ENCODE measurements at regions not wholly inside any gene's neighbourhood (a gene's known extent, or its start where the extent isn't known, plus 50 kb on each side); places are given as distances from the start of the nearest gene placed in this dataset.
"Not testable (repeated sequence)": the region's sequence is repeated elsewhere in the genome, so short reads cannot be mapped to it uniquely, and the experiment has no call there.

DNA sequence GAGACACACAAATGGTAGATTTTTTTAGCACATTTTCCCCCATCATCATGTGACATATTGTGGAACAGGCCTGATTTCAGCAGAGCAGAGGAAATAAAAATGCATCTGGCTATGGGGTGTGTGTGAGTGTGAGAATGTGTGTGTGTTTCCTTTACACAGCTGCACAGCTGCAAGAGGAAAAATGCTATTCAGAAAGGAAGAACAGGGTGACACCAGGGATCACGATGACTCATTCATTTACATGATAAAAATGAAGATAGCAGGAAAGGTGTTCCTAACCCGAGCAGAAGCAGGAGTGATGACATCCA lies 469.5 kb upstream of the TSHZ3 start:
- DNase-seq: no peak

DNA sequence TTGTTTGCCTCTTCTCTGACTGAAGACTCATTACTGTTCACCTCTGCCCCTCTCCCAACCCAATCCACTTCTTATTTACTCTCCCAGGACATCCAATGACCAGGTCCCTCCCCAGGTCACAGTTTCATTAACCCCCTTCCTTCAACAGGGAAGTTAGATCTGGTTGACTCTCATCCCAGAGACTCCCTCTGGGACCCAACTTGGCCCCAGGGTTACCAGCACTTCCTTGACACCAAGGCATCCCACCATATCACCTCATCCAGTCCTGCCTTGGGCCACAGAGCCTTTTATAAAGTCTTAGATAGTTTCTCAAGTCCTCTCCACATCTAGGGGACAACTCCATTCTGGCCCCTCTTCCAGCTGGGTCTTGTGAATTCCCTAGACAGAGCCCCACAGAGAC lies 470.6 kb upstream of the TSHZ3 start:
- DNase-seq: no peak

DNA sequence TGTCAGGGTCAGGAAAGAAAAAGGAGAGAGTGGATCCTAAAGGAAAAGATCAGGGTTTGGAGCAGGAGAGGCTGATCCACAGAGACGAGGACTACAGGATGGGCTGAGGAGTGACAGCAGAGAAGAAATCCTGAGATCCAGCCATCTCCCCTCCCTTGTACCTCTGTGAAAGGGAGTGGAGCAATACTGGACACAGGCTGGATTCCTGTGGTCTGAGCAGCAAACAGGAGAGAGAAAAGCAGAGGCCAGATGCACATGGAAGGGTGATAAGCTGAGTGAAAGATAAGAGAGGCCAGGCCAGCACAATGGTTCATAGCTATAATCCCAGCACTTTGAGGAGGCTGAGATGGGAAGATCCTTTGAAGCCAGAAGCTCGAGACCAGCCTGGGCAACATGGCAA lies 472.1 kb upstream of the TSHZ3 start:
- DNase-seq: no peak

DNA sequence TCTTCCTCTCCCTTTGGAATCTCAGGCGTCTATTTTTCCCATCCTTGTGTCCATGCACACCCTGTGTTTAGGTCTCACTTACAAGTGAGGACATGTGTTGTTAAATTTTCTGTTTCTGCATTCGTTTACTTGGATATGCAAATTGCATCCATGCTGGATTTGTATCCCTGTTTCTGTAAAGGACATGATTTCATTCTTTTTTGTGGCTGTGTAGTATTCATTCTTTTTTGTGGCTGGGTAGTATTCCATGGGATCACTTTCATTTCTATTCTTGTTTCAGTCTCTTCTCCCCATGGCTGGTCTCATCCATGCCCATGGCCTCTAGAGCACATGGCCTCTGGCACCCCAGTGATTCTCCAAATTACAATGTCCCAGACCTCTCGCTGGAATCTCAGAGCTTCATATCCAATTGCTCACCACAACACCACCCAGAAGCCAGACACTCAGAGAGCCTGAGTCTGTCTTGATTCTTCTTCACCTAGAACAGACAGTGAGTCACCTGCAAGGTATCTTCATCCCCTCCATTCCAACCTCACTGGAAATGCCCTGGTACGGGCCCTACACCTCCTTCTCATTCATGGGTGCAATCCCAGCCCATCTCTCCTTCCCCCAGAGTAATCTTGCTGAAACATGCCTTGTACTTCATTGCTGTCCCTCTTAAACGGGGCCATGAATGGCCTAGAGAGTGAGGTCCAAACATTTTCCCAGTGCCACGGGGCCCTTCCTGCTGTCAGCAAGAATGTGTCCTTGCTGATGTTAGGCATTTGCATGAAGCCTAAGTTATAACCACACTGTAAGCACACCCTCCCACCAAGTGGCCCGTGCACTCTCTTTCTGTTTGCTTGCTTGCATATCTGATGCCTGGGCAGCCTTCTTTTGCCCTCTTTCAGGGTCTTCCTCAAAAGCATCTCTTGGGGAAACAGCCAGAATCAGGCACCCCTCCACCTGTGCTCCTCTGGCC lies 476.2 kb upstream of the TSHZ3 start:
- DNase-seq: no peak

DNA sequence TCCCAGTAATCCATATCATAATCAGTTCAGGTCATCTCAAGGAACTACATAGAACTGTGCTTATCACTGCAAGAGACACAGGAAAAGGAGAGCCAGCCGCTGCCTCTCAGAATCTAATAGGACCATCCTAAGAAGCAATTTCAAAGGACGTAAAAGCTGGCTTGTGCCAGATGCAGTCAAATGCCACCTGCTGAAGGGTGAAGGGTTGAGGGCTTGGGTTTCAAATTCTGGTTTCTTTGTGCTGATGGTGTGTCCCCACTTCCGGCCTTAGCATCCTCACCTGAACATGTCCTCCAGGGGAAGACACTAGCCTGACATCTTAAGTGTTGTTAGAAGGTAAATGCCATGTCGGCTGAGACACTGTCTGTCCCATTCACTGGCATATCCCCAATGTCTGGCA lies 477.1 kb upstream of the TSHZ3 start:
- DNase-seq: no peak

DNA sequence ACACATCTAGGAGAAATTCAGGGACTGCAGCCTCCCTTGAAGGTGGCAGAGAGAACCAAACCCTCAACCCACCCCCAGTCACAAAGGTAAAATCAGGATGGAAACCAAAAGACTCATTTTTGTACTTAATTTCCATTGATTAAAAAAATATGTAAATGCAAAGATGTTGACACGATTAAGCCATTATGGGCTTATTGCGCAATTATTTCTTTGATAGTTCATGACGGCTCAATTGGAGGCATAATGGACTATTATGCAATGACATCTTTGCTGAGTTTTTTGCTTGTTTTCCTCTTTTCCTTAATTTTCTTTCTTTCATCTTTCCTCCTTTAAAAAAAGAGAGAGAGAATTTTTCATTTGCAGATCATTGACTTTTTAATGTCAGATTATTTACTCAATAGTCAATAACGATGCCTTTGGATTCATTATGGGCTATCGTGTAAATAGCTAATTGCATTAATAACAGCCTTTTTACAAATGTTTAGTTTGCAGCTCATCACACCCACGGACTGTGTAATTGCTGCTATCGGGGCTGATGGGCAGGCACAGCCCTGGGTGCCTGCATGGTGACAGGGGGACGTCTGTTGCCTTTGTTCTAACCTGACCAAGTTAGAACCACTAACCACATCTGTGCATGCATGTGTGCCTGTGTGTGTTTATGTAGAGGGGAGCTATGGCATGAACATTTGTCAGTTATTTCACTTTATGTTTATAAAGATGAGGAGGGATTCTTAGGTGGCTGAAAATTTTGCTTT lies 482.4 kb upstream of the TSHZ3 start:
- DNase-seq: no peak

DNA sequence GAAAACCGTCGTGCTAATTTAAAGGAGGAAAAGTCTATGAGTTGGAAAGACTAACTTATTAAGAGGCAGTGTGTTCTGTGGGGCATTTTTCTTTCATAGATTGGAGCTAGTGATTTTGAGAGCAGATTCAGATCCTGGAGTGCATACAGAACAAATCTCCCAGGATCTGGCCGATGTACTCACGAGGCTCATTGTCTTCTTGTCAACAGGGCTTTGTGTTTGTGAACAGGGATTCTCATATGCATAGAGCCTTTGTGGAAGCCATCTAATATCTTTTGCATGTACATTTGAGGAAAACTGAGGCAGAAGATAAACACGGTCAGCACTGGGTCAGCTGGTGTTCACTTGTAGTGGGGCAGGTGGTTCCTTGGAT lies 482.9 kb upstream of the TSHZ3 start:
- no peak for DNase-seq

DNA sequence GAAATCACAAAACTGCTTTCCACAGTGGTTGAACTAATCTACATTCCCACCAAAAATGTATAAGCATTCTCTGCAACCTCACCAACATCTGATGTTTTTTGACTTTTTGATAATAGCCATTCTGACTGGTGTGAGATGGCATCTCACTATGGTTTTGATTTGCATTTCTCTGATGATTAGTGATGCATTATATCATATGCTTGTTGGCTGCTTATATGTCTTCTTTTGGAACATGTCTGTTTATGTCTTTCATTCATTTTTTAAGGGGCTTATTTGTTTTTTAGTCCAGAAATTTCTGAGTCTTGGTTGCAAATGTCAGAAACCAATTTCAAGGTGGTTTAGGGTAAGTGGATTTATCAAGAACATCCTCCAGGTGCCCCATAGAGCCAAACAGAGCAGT lies 484.8 kb upstream of the TSHZ3 start:
- no peak for DNase-seq

DNA sequence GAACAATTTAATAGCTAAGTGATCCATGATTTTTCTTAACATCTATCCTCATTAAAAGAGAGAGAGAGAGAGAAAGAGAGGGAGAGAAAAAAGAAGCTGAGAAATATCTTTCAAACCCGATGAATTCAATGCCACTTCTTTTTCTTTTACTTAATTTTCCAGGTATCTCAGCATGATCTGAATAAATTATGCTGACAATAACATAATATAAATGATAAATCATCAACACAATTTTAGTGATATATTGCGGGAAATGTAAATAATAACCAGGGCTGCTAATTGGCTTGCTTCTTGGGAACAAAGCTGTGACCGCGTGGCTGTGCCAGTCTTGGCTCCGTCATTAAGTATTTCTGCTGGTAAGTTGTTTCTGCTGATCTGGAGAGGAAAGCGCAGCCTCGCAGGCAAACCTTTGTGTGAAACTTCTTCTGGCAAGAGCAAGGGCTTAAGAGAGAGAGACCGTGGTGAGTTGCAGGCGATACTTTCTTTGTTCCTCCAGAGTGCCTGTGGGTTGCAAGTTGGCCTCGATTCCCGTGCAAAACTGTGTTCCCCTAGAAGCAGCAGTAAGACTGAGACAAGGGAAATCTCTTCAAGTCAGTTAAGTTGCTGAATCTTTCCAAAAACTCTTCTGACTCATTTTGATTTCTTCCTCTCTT lies 489.1 kb upstream of the TSHZ3 start:
- DNase-seq: no peak

DNA sequence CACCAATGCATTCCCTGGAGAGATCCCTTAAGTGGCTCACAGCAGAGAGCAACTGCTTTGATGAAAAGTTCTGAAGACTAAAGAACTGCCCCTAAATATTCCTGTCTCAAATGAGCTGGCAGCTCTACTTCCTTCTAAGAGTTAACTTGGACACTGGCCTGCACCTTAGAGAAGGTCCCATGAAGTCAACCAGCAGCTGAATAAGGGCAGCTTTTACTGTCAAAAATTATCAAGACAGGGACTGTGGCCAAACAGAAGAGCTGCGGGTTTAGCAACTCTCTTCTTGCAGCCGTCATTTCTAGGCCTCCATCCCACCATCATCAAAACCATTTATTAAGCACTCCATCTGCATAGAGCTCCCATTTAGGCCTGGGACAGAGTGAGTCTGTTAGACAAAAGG lies 491.1 kb upstream of the TSHZ3 start:
- no peak for DNase-seq

DNA sequence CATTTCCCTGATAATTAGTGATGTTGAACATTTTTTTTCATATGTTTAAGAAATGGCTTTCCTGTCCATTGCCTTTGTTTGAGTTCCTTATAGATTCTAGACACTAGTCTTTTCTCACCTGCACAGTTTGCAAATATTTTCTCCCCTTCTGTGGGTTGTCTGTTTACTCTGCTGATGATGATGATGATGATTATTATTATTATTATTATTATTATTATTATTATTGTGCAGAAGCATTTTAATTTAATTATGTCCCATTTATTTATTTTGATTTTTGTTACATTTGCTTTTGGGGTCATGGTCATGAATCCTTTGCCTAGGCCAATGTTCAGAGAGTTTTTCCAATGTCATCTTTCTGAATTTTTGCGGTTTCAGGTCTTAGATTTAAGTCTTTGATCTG lies 492.5 kb upstream of the TSHZ3 start:
- DNase-seq: no peak

DNA sequence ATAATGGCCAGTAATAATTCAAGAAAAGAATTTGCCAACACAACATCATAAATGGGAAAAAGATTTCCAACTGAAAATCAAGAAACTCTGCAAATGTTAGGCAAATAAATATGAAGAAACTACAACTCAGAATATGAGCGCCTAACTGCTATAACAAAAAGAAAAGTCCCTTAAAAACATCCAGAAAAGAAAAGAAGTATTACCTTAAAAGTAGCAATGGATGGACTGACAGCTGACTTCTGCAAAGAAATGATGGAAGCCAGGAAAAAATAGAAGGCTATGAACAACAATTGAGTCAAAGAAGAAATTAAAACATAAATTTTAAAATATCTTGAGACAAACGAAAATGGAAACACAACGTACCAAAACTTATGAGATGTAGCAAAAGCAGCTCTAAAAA lies 482.3 kb upstream of the ZNF507 start:
- no peak for DNase-seq

DNA sequence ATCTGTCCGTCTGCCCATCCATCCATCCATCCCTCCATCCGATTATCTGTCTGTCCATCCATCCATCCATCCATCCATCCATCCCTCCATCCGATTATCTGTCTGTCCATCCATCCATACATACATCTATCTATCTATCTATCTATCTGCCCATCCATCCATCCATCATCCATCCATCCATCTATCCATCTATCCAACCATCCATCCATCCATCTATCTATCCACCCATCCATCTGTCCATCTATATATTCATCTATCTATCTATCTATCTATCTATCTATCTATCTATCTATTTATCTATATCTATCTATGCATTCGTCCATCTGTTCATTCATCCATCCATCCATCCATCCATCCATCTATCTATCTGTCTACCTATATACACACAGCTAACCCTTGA lies 471.1 kb upstream of the ZNF507 start:
- DNase-seq: no peak

DNA sequence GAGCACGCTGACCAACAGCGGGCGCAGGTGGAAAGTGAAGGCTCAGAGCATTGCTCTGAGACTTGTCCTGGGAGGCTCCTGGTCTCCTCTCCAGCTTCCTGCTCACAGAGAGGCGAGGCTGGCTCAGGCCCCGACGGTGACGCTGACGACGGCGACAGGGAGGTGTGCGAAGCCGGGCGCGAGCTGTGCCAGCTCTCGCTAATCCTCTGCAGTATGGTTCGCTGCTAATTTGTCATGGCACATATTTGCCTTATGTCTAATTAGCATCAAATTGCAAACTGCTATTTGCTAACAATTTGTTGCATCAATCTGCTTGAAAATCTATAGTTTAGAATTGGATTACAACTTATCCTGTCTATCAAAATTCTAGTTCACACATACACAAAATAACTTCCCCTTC lies 469.8 kb upstream of the ZNF507 start:
- no peak for DNase-seq

DNA sequence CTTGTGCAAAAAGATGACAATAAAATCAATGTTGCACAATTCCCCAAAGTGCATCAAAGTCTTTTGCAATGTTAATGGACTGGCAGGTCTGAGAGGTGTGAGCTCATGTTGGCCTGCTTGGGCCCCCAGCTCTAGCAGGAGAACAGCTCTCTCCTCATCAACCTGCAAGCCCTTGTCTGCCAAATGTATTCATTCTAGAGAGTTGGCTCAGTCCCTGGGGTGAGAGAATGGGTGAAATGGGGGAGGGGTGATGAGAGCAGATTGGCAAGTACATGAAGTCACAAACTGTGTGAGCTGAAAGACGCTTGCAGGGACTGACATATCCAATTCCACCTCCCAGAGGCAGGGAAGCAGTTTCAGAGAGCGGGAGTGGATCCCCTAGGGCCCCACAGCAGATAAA lies 465.1 kb upstream of the ZNF507 start:
- no peak for DNase-seq

DNA sequence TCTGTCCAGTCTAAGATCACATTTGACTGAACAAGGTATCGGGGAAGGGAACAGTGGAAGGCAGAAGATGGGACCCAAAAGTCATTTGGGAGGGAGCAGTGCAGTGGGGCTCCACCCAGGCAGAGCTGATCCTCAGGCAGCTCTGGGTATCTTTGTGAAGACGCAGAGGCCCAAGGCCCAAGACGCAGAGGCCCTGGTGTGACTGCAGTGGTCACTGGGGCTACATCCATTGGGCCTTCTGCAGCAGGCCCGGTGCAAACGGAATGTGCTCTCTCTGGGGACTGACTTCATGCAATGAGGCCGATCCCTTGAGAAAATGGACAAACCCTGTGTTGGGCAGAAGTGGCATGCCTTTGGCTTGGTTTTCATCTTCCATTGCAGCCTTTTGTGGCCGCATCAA lies 463.4 kb upstream of the ZNF507 start:
- DNase-seq: no peak

DNA sequence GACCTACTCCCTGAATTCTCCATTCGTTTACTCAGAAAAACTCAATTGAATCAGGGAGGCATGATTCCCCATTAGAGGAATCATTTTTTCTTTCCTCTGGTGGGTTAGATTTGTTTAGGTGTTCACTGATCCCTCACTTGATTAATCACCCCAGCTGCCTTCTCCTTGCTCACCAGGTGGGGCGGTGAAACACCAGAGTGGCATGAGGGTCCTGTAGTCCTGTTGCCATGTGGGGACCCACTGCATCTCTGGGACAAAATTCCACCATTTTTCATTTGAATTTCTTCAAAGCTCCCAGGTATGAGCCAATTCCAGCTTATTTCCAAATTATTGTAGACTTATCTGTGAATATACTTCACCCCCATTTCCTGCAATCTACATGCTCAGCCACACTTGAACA lies 462.7 kb upstream of the ZNF507 start:
- no peak for DNase-seq

DNA sequence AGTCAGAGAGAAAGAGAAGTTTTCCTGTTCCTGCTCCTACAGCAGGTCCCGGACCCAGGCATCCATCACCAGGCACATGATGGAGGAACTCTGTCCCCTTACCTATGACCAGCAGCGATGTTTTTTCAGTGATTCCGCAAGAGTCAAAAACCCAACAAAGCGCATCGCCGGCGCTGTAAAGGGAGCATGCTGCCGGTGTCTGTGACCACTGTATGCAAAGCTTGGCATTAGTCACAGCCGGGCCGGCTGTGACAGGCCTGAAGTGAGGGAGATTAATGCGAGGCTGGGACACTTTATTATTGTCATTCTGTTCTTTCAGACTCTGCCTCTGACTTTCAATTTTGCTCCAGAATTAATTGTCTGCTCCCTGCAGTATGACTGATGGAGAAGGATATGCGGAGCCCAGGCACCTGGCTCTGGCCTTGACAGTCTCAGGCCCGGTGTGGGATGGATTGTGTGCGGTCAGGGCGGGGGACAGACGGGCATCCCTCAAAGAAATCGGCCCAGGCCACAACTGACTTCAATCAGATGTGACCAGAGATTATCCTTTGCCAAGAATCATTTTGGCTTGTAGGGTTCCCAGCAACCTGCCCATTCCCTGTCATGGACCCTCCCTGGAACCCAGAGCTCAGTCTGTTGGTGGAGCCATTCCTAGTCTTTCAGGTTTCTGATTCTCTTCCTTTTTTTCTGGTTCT lies 462.0 kb upstream of the ZNF507 start:
- DNase-seq: no peak

DNA sequence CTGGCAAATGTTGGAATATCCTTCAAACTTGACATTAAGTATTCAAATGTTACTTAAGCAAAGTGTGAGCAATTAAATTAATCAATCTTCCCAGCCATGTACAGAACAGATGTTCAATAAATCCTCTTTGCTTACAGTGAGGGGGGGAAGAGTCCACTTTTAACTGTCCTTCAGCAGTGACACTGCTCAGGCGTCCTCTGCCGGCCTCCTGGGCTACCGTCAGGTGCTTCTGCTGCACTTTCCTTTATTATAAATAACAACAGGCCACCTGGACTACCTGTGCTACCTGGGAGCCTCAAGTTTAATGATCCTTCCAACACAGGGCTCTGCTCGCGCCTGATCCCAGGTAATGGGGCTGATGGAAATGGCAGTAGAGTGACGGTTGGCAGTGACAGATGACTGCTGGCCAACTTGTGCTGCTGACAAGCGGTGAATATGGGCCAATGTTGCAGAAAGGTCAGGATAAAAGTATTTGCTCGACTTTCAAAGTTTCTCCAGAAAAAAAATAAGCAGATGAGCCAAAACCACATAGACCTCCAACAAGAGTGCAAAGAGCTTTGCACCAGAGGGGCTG lies 460.0 kb upstream of the ZNF507 start:
- no peak for DNase-seq

DNA sequence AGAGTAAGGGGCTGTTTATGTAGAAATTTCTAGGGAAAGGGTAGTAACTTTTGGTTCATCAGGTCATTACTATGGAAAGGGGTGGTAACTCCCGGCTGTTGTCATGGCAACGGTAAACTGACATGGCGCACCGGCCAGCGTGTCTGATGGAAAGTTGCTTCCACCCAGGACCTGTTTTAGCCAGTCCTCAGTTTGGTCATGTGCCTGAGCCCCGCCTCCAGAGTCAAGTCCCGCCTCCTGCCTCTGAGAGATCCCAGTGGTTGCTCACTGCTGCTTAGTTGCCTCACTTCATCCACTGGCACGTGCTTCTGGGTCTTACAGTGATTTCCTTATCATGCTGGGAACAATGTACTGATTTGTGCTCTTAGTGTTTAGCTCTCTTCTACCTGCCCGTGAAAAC lies 455.2 kb upstream of the ZNF507 start:
- no peak for DNase-seq

DNA sequence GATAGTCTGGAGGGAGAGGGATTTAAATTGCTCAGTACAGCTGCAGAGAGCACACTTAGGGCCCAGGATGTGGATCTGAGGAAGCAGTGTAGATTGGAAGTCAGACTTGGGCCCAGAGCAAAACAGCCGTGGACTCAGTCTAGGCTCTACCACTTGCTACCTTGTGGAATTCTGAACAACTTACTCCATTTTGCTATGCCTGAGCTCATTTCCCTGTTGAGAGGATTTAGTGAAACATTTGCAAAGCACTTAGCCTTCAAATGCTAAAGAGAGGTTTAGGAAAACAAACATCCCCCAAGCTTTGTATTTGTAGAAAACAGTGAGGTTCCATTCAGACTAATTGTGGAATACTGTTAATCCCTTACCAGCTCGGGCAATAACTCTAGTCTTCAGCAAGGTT lies 453.4 kb upstream of the ZNF507 start:
- no peak for DNase-seq

DNA sequence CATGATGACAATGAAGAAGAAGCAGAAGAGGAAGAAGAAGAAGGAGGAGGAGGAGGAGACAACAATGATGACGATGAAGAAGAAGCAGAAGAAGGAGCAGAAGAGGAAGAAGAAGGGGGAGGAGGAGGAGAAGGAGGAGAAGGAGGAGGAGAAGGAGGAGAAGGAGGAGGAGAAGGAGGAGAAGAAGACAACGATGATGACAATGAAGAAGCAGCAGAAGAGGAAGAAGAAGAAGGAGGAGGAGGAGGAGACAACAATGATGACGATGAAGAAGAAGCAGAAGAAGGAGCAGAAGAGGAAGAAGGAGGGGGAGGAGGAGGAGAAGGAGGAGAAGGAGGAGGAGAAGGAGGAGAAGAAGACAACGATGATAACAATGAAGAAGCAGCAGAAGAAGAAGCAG lies 451.9 kb upstream of the ZNF507 start:
- DNase-seq: not testable (repeated sequence)

DNA sequence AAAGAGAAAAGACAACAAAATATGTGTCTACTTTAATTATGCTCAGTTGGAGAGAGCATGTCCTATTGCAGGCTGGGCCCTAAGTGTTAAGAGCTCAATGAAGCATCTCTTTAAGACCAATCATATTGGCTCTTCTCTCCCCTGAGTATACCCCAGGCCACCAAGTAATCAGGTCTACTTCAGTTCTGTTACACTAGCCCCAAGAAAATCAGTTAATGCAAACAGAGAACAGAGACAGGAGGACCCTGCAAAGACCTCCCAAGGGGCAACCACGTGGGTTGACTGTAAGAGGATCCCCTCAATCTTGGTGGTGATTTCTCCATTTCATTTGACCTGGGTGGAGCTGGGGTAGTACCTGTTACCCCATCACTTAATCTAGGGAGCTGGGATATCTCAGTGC lies 451.0 kb upstream of the ZNF507 start:
- no peak for DNase-seq

All from bone marrow (tissue), 2 donors.